ENCODE measurements at regions not wholly inside any gene's neighbourhood (a gene's known extent, or its start where the extent isn't known, plus 50 kb on each side); places are given as distances from the start of the nearest gene placed in this dataset.

DNA sequence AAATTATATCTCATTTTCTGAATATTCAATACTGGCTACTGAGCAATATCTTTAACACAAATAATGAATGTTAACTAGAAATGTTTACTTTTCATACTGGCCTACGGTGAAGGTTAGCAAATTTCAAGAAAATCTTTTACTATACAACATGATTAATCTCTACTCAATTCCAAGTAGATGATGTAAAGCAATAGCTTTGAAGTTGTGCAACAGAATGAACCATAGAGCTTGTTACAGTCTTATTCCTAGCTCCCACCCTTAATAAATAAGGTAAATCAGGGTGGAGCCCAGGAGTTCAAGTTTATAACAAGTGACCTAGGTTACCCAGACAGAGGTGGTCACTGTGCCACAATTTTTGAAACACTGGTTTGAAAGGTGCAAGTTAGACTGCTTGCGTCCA is 1678.1 kb downstream of the KCNT2 start:
- Histone ChIP-seq H3K4me2 (ENCODE audit: control insufficient read depth, insufficient read depth) (no peak overlapping the region), H2AFZ (ENCODE audit: control insufficient read depth, low read depth, low read length) (no peak overlapping the region), H4K20me1 (ENCODE audit: control insufficient read depth, insufficient read depth) (no peaks in the 10 kb centered on the region), H3K36me3 (ENCODE audit: control insufficient read depth in 2 of 2, insufficient read depth in 2 of 2, low read length in 1 of 2) (no peaks in the 10 kb centered on the region), H3K4me3 (no peak overlapping the region), H3K27me3 (replicated peaks in 1 of 2; ENCODE audit: control insufficient read depth in 2 of 2, insufficient read depth in 2 of 2, low read length in 1 of 2) (no peaks in the 10 kb centered on the region), H3K9ac (ENCODE audit: control insufficient read depth, insufficient read depth, low read length) (no peak overlapping the region), H3K4me1 (ENCODE audit: control insufficient read depth, insufficient read depth, low read length) (no peaks in the 10 kb centered on the region), H3K27ac (ENCODE audit: control insufficient read depth, insufficient read depth) (no peak overlapping the region), H3K9me3 (replicated peaks; ENCODE audit: control insufficient read depth, insufficient read depth, low read length) (no peaks in the 10 kb centered on the region), H3K79me2 (ENCODE audit: control insufficient read depth, insufficient read depth, low read length) (no peaks in the 10 kb centered on the region)
- POLR2A ChIA-PET, result no interaction called here
- 38% methylated on average over 2 of the region's 2 CpGs for WGBS (ENCODE audit: insufficient coverage, insufficient replicate concordance, low lambda C conversion rate, missing lambda C conversion rate)
- FAIRE-seq (no peak), DNase-seq (ENCODE audit: low read depth, low spot score) (no peak), ATAC-seq (no peak)
- in situ Hi-C loops (cut with MboI) (no loop called here), intact Hi-C loops (cut with micrococcal nuclease; ENCODE audit: unreplicated experiment) (no loop called here)
- CTCF ChIA-PET, result no interaction called here
- SMC1A ChIA-PET (ENCODE audit: uncharacterized antibody, unreplicated experiment), result interaction anchor here (0.9 kb wide), 1 partner anchor 12 kb away, joined by 3 read pairs; no protein-coding TSS in a partner anchor
- BruUV-seq (replicated peaks), result no TSS peak
- RAD21 ChIA-PET (ENCODE audit: unreplicated experiment), result no interaction called here
- TF ChIP-seq RAD21 (IDR thresholded peaks at IDR 0.05; ENCODE audit: insufficient read depth, low read depth, low read length) (no peak), NFXL1 (IDR thresholded peaks at IDR 0.05; ENCODE audit: borderline replicate concordance) (no peak), PBX3 (IDR thresholded peaks at IDR 0.05; ENCODE audit: insufficient replicate concordance, low read depth, low read length) (no peak), POU2F2 (IDR thresholded peaks at IDR 0.05; ENCODE audit: borderline replicate concordance, low read depth, low read length) (no peak), TAF1 (IDR thresholded peaks at IDR 0.05; ENCODE audit: borderline replicate concordance, low read depth, low read length) (no peak), FOXM1 (IDR thresholded peaks at IDR 0.05; ENCODE audit: low read depth, low read length) (no peak), SUZ12 (IDR thresholded peaks at IDR 0.05; ENCODE audit: unreplicated experiment) (no peak), IKZF1 (conservative IDR thresholded peaks at IDR 0.05) (no peak), PAX5 (IDR thresholded peaks at IDR 0.05; ENCODE audit: borderline replicate concordance, low read depth, low read length) (no peak), RELA (IDR thresholded peaks at IDR 0.05; ENCODE audit: borderline replicate concordance, partially characterized antibody) (no peak), NR2F1 (conservative IDR thresholded peaks at IDR 0.05) (no peak), JUNB (IDR thresholded peaks at IDR 0.05) (no peak)
